Urinary bladder (tissue), 3 donors: ENCODE measurements at regions not wholly inside any gene's neighbourhood (a gene's known extent, or its start where the extent isn't known, plus 50 kb on each side); places are given as distances from the start of the nearest gene placed in this dataset.
"Not testable (repeated sequence)": the region's sequence is repeated elsewhere in the genome, so short reads cannot be mapped to it uniquely, and the experiment has no call there.

Experiments used
- DNase-seq: peaks from one replicate; pipeline ENCODE4 v3.0.0-alpha.2; 2015; ENCODE audit errors: extremely low spot score
- H3K27ac ChIP-seq: one replicate; pipeline ENCODE4 v1.5.1; 2013; ENCODE audit warnings: low read depth, mild to moderate bottlenecking, moderate library complexity
- H3K36me3 ChIP-seq: one replicate; pipeline ENCODE4 v1.6.1; 2013; ENCODE audit warnings: mild to moderate bottlenecking, moderate library complexity; ENCODE audit not compliant: insufficient read depth
- H3K4me1 ChIP-seq: one replicate; pipeline ENCODE4 v1.6.1; 2013; ENCODE audit warnings: mild to moderate bottlenecking, moderate library complexity; ENCODE audit not compliant: insufficient read depth
- H3K4me3 ChIP-seq: one replicate; pipeline ENCODE4 v1.5.1; 2013; ENCODE audit warnings: low read depth, low read length
- WGBS: extraction: QIAGEN DNeasy Blood & Tissue Kit; methylation state at CpG from one replicate; pipeline ENCODE4 v1.1.7; 2013; 5-methylcytosine and 5-hydroxymethylcytosine counted together
- donor health status: healthy with polysubstance abuse.
- donor health status: healthy.

GRCh38 chr2:36302911-36303310 lies 52.7 kb upstream of the CRIM1 start:
- DNase-seq: no peak

DNA sequence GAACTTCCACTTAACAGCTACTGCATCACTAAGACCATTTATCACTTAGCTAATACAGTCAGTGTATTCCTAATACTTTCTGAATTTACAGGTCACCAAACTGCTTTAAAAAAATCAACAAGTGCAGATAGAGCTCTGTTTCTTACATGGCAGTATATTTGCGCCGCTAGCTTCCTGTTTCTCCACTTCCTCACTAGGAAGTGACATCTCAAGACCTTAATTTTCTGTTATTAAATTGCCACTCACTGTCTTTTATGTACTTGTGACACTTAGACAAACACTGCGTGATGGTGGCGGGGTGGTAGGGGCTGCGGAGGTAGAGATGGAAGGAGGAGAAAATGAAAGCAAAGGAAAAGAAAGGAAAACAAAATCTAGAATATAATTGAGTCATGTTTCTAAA lies 53.7 kb upstream of the CRIM1 start:
- H3K4me3 ChIP-seq: no peak overlapping the region
- no peak overlapping the region for H3K27ac ChIP-seq
- no peaks in the 10 kb centered on the region for H3K36me3 ChIP-seq
- 90% methylated on average over 5 of the region's 5 CpGs for WGBS
- no peaks in the 10 kb centered on the region for H3K4me1 ChIP-seq
- no peak for DNase-seq

More at GRCh38 chr2:36302911-36303310, 52.7 kb upstream of the CRIM1 start:
- 80% methylated on average over 4 of the region's 4 CpGs for WGBS
- no peak overlapping the region for H3K27ac ChIP-seq
- no peak overlapping the region for H3K4me3 ChIP-seq
- H3K36me3 ChIP-seq: no peaks in the 10 kb centered on the region
- H3K4me1 ChIP-seq: no peaks in the 10 kb centered on the region

GRCh38 chr2:36300697-36301096 lies 54.9 kb upstream of the CRIM1 start:
- Histone ChIP-seq H3K27ac (no peak overlapping the region), H3K36me3 (no peaks in the 10 kb centered on the region), H3K4me3 (no peak overlapping the region), H3K4me1 (no peaks in the 10 kb centered on the region)
- WGBS: 90% methylated on average over 5 of the region's 5 CpGs
- DNase-seq: no peak

DNA sequence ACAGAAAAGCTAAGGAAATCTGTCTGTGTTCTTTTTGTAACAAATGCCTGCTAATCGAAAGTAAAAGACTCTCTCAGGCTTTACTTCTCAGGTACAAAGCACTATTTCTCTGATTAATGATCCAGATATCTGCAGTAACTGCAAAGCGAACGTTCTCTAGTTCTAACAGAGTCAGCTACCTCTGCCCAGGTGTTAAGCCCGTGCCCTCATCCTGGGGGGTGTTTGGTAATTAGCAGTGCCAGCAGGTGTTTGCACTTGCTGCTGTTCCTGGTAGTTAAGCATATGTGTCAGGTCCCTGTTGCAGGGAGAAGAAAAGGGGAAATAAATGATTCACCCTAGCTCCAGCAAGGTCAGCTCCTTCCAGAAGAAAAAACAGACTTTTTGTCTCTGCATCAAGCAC lies 58.8 kb upstream of the CRIM1 start:
- 70% methylated on average over 4 of the region's 4 CpGs for WGBS
- no peak for DNase-seq

DNA sequence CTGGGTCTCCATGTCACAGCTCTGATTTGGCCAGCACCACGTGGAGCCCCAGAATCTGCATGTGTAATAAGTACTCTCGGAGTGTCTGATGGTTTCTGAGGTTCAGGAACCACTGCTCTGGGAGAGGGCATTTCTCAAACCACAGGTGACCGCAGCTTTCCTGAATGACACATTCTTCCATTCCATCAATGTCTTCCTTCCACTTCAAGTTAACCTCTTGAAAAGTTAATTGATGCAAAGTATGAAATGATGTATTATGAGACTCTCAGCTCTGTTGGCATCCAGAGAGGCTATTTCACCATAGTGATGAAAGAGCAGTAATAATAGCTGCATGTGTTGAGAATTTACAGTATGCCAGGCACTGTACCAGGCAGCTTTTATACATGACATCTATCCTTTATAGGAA lies 61.3 kb upstream of the CRIM1 start:
- no peak overlapping the region for H3K4me3 ChIP-seq
- no peaks in the 10 kb centered on the region for H3K4me1 ChIP-seq
- H3K36me3 ChIP-seq: no peaks in the 10 kb centered on the region
- no peak for DNase-seq
- no peak overlapping the region for H3K27ac ChIP-seq
- WGBS: 84% methylated on average over 3 of the region's 3 CpGs

More for the DNA sequence above, 58.8 kb upstream of the CRIM1 start:
- H3K27ac ChIP-seq: no peak overlapping the region
- no peaks in the 10 kb centered on the region for H3K36me3 ChIP-seq
- no peaks in the 10 kb centered on the region for H3K4me1 ChIP-seq
- no peak overlapping the region for H3K4me3 ChIP-seq

- no peak for DNase-seq
- no peak overlapping the region for H3K27ac ChIP-seq
- no peaks in the 10 kb centered on the region for H3K36me3 ChIP-seq
- no peak overlapping the region for H3K4me3 ChIP-seq
- 85% methylated on average over 6 of the region's 6 CpGs for WGBS
- no peaks in the 10 kb centered on the region for H3K4me1 ChIP-seq
These were observed 65.2 kb upstream of the CRIM1 start for GRCh38 chr2:36290306-36290856.

DNA sequence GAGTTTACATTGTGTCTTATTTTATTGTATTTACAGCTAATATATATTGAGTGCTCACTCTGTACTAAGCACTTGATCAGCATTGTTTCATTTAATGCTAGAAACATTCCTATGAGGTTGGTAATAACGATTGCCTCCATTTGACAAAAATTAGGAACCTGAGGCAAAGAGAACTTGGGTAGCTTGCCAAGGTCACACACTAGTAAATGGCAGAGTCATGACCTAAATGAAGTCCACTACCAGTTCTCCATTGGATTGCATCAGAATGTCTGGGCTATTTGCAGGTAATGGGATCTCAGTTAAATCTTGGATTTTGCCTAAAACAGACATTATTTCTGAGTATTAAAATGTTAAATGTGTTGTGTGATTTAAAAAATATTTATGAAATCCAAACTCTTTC lies 65.8 kb upstream of the CRIM1 start:
- Histone ChIP-seq H3K4me3 (no peak overlapping the region), H3K4me1 (no peaks in the 10 kb centered on the region), H3K36me3 (no peaks in the 10 kb centered on the region), H3K27ac (no peak overlapping the region)
- DNase-seq: no peak
- WGBS: 94% methylated on average over 1 of the region's 1 CpG

- H3K36me3 ChIP-seq: no peaks in the 10 kb centered on the region
- no peak overlapping the region for H3K4me3 ChIP-seq
- 75% methylated on average over 6 of the region's 6 CpGs for WGBS
- no peak for DNase-seq
- H3K4me1 ChIP-seq: no peaks in the 10 kb centered on the region
- H3K27ac ChIP-seq: no peak overlapping the region
These were observed 68.0 kb upstream of the CRIM1 start for GRCh38 chr2:36287363-36288275.

GRCh38 chr2:36279506-36279905 lies 76.1 kb upstream of the CRIM1 start:
- 82% methylated on average over 7 of the region's 7 CpGs for WGBS
- not testable (repeated sequence) for H3K4me3 ChIP-seq, H3K27ac ChIP-seq, DNase-seq, H3K36me3 ChIP-seq, H3K4me1 ChIP-seq

DNA sequence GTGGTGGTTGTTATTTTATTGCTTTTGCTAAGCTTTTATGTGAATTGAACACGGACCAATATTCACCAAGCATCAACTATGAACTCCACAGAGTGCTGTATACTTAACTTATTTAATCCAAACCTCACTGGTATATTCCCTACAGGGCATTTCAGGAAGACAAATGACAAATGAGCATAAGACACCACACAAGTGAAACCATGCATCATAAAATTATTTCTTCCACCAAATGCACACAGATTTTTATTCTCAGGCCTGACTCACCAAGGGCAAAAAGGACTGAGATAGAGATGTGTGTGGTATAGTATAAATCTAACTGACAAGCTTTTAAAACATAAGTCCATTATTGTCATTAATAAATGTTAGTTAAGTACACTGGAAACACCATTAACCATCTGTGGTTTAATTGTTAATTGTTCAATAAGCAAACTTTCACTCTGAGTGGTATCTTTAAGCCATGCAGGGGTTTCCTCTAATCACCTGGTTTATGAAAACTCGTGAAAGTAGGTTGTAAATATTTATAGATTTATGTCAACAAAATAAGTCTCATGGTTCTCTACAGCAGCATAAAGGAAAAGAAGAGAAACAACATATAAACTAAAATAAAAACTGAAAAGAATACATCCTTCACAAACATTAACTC lies 77.6 kb upstream of the CRIM1 start:
- Histone ChIP-seq H3K4me1 (no peaks in the 10 kb centered on the region), H3K27ac (no peak overlapping the region), H3K4me3 (no peak overlapping the region), H3K36me3 (no peaks in the 10 kb centered on the region)
- 50% methylated on average over 2 of the region's 2 CpGs for WGBS
- no peak for DNase-seq

- 84% methylated on average over 3 of the region's 3 CpGs for WGBS
- Histone ChIP-seq H3K27ac (no peak overlapping the region), H3K36me3 (no peaks in the 10 kb centered on the region), H3K4me3 (no peak overlapping the region), H3K4me1 (no peaks in the 10 kb centered on the region)
- DNase-seq: no peak
These were observed 78.3 kb upstream of the CRIM1 start for GRCh38 chr2:36277146-36277808.

- no peak for DNase-seq
- Histone ChIP-seq H3K27ac (no peak overlapping the region), H3K4me3 (no peak overlapping the region), H3K36me3 (no peaks in the 10 kb centered on the region), H3K4me1 (no peaks in the 10 kb centered on the region)
- 73% methylated on average over 1 of the region's 1 CpG for WGBS
These were observed 84.3 kb upstream of the CRIM1 start for GRCh38 chr2:36271266-36271665.

- Histone ChIP-seq H3K27ac (no peak overlapping the region), H3K4me3 (no peak overlapping the region), H3K4me1 (no peaks in the 10 kb centered on the region), H3K36me3 (no peaks in the 10 kb centered on the region)
- DNase-seq: no peak
- 68% methylated on average over 5 of the region's 5 CpGs for WGBS
These were observed 84.8 kb upstream of the CRIM1 start for GRCh38 chr2:36270758-36271157.
